ENCODE measurements at regions not wholly inside any gene's neighbourhood (a gene's known extent, or its start where the extent isn't known, plus 50 kb on each side); places are given as distances from the start of the nearest gene placed in this dataset.
"Not testable (repeated sequence)": the region's sequence is repeated elsewhere in the genome, so short reads cannot be mapped to it uniquely, and the experiment has no call there.

GRCh38 chr18:47679864-47680263, 250.6 kb downstream of the SMAD2 start:
- no peak for DNase-seq (ENCODE audit: low read depth)

- no peak for DNase-seq (ENCODE audit: low read depth)
Measured at GRCh38 chr18:47677952-47678351, 252.5 kb downstream of the SMAD2 start.

GRCh38 chr18:47669815-47670214, 260.6 kb downstream of the SMAD2 start:
- no peak for DNase-seq (ENCODE audit: low read depth)

- DNase-seq (ENCODE audit: low read depth), result no peak
Measured at GRCh38 chr18:47658498-47658897, 272.0 kb downstream of the SMAD2 start.

GRCh38 chr18:47654988-47655387, 275.5 kb downstream of the SMAD2 start:
- no peak for DNase-seq (ENCODE audit: low read depth)

GRCh38 chr18:47644896-47645295, 285.6 kb downstream of the SMAD2 start:
- DNase-seq (ENCODE audit: low read depth), result no peak

GRCh38 chr18:47637551-47637950, 292.9 kb downstream of the SMAD2 start:
- not testable (repeated sequence) for DNase-seq (ENCODE audit: low read depth)

GRCh38 chr18:47635416-47635815, 295.0 kb downstream of the SMAD2 start:
- DNase-seq (ENCODE audit: low read depth), result no peak

GRCh38 chr18:47632970-47633635, 297.4 kb downstream of the SMAD2 start:
- DNase-seq (ENCODE audit: low read depth), result no peak

GRCh38 chr18:47628893-47629292, 301.6 kb downstream of the SMAD2 start:
- no peak for DNase-seq (ENCODE audit: low read depth)

- DNase-seq (ENCODE audit: low read depth), result no peak
Measured at GRCh38 chr18:47628240-47628781, 302.1 kb downstream of the SMAD2 start.

- DNase-seq (ENCODE audit: low read depth), result no peak
Measured at GRCh38 chr18:47627030-47627429, 303.4 kb downstream of the SMAD2 start.

- DNase-seq (ENCODE audit: low read depth), result no peak
Measured at GRCh38 chr18:47619771-47620448, 310.5 kb downstream of the SMAD2 start.

- DNase-seq (ENCODE audit: low read depth), result no peak
Measured at GRCh38 chr18:47618758-47619157, 311.7 kb downstream of the SMAD2 start.

GRCh38 chr18:47615043-47615442, 315.4 kb downstream of the SMAD2 start:
- DNase-seq (ENCODE audit: low read depth), result no peak

- DNase-seq (ENCODE audit: low read depth), result no peak
Measured at GRCh38 chr18:47613929-47614328, 316.5 kb downstream of the SMAD2 start.

GRCh38 chr18:47611649-47612048, 318.8 kb downstream of the SMAD2 start:
- DNase-seq (ENCODE audit: low read depth), result no peak

GRCh38 chr18:47606526-47606925, 323.9 kb downstream of the SMAD2 start:
- DNase-seq (ENCODE audit: low read depth), result no peak

GRCh38 chr18:47605093-47605492, 325.4 kb downstream of the SMAD2 start:
- DNase-seq (ENCODE audit: low read depth), result no peak

- DNase-seq (ENCODE audit: low read depth), result no peak
Measured at GRCh38 chr18:47604021-47604420, 326.4 kb downstream of the SMAD2 start.

GRCh38 chr18:47603158-47603557, 327.3 kb downstream of the SMAD2 start:
- no peak for DNase-seq (ENCODE audit: low read depth)

GRCh38 chr18:47602273-47602897, 328.1 kb downstream of the SMAD2 start:
- no peak for DNase-seq (ENCODE audit: low read depth)
